Midbrain (tissue), 1 donor: ENCODE measurements at regions not wholly inside any gene's neighbourhood (a gene's known extent, or its start where the extent isn't known, plus 50 kb on each side); places are given as distances from the start of the nearest gene placed in this dataset.

Experiments
- DNase-seq: peaks from one replicate; lab custom pipeline; 2025; lab: John Stamatoyannopoulos, UW

- no peak for DNase-seq
These were observed 656.2 kb upstream of the CHAC2 start for GRCh38 chr2:53111406-53111805.

GRCh38 chr2:53111004-53111403 is 656.6 kb upstream of the CHAC2 start:
- no peak for DNase-seq

GRCh38 chr2:53108246-53108645 is 659.4 kb upstream of the CHAC2 start:
- no peak for DNase-seq

- no peak for DNase-seq
These were observed 663.3 kb upstream of the CHAC2 start for GRCh38 chr2:53104263-53104662.

- DNase-seq, result no peak
These were observed 663.9 kb upstream of the CHAC2 start for GRCh38 chr2:53103679-53104078.

- DNase-seq, result no peak
These were observed 668.9 kb upstream of the CHAC2 start for GRCh38 chr2:53098696-53099078.

GRCh38 chr2:53096351-53096750 is 671.3 kb upstream of the CHAC2 start:
- no peak for DNase-seq

- DNase-seq, result no peak
These were observed 671.9 kb upstream of the CHAC2 start for GRCh38 chr2:53095664-53096063.

- DNase-seq, result no peak
These were observed 672.4 kb upstream of the CHAC2 start for GRCh38 chr2:53095227-53095626.

GRCh38 chr2:53093355-53093754 is 674.2 kb upstream of the CHAC2 start:
- no peak for DNase-seq

GRCh38 chr2:53091183-53091582 is 676.4 kb upstream of the CHAC2 start:
- DNase-seq, result no peak

GRCh38 chr2:53087874-53088461 is 679.6 kb upstream of the CHAC2 start:
- DNase-seq, result no peak

GRCh38 chr2:53087262-53087873 is 680.2 kb upstream of the CHAC2 start:
- no peak for DNase-seq

GRCh38 chr2:53077413-53077812 is 690.2 kb upstream of the CHAC2 start:
- DNase-seq, result no peak

- no peak for DNase-seq
These were observed 691.8 kb upstream of the CHAC2 start for GRCh38 chr2:53075760-53076159.

GRCh38 chr2:53067533-53067932 is 700.1 kb upstream of the CHAC2 start:
- DNase-seq, result no peak

- DNase-seq, result no peak
These were observed 700.5 kb upstream of the CHAC2 start for GRCh38 chr2:53067056-53067455.

GRCh38 chr2:53064154-53064553 is 703.5 kb upstream of the CHAC2 start:
- no peak for DNase-seq

- no peak for DNase-seq
These were observed 709.1 kb upstream of the CHAC2 start for GRCh38 chr2:53058526-53058925.

- DNase-seq, result no peak
These were observed 713.7 kb upstream of the CHAC2 start for GRCh38 chr2:53053937-53054336.

GRCh38 chr2:53051157-53051556 is 716.4 kb upstream of the CHAC2 start:
- DNase-seq, result no peak

- no peak for DNase-seq
These were observed 726.9 kb upstream of the CHAC2 start for GRCh38 chr2:53040536-53041229.

GRCh38 chr2:53036196-53036595 is 731.4 kb upstream of the CHAC2 start:
- no peak for DNase-seq

GRCh38 chr2:53035153-53035552 is 732.5 kb upstream of the CHAC2 start:
- DNase-seq, result no peak
